ENCODE measurements at regions not wholly inside any gene's neighbourhood (a gene's known extent, or its start where the extent isn't known, plus 50 kb on each side); places are given as distances from the start of the nearest gene placed in this dataset.

DNA sequence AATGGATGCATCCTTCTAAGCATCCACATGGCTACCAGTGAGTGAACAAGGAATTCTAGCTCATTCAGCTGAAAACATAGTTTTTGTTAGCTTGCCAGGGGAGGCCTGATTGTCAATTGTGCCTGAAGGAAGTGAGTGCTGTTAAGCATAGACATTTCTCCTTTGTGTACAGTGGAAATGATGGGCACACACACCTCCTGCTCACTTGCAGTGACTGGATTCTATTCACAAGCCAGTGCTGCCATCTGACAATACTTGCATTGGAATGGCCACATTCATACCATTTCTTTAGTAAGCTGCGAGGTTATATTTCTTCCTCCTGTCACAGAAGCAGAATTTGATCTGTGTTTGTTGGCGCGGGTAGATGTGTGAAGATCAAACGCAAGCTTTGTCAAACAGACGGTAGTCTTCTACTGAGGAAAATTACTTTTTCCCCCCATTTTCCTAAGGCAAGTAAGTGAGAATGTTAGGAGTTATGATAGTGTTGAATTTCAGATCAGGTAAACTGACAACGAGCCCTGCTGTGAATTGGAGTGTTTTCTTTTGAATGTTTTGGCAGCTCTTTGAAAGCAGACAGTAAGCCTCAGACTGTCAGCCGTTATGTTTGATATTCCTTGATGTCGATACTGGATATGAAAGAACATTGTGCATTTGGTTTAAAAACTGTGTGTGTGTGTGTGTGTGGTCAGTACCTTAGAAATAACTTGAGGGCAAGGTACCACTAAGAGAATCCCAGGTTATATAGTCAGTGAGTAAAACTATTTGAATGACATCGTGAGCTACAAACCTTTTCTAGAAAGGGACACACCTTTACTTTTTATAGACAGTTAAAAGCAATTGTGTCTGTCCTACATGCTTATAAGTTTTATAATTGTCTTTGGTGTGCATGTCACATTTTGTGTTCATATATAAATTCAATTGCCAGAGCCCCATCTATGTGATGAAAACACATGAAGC is 84.2 kb upstream of the BMP2 start:
- Histone ChIP-seq H3K4me3 (no peak overlapping the region), H3K4me1 (no peaks in the 10 kb centered on the region), H3K27me3 (no peaks in the 10 kb centered on the region), H3K27ac (no peak overlapping the region), H3K36me3 (no peaks in the 10 kb centered on the region), H3K9me3 (no peaks in the 10 kb centered on the region)
- intact Hi-C loops (cut with DNase I): no loop called here
- TF ChIP-seq, protein P1, sequence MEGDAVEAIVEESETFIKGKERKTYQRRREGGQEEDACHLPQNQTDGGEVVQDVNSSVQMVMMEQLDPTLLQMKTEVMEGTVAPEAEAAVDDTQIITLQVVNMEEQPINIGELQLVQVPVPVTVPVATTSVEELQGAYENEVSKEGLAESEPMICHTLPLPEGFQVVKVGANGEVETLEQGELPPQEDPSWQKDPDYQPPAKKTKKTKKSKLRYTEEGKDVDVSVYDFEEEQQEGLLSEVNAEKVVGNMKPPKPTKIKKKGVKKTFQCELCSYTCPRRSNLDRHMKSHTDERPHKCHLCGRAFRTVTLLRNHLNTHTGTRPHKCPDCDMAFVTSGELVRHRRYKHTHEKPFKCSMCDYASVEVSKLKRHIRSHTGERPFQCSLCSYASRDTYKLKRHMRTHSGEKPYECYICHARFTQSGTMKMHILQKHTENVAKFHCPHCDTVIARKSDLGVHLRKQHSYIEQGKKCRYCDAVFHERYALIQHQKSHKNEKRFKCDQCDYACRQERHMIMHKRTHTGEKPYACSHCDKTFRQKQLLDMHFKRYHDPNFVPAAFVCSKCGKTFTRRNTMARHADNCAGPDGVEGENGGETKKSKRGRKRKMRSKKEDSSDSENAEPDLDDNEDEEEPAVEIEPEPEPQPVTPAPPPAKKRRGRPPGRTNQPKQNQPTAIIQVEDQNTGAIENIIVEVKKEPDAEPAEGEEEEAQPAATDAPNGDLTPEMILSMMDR (IDR thresholded peaks at IDR 0.05): no peak
- no peak for DNase-seq (ENCODE audit: low spot score in 2 of 2)

DNA sequence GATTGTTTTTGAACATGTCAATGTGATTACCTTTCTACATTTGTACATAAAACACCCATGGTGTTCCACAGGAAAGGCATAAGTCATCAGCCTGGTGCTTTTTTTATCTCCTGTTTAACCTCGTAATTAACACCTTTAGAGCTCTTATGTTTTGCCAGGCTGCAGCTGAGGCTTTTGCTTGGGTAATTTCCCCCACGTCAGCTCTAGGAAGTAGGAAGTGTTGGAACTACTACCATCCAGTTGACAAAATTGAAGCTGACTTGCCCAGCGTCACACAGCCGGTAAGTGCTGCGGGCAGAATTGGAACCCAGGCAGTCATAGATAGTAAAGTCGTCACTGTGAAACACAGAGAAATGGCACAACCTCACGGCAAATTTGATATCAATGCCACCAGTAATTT is 86.6 kb upstream of the BMP2 start:
- intact Hi-C loops (cut with DNase I): no loop called here
- TF ChIP-seq, protein P1 (IDR thresholded peaks at IDR 0.05): no peak

DNA sequence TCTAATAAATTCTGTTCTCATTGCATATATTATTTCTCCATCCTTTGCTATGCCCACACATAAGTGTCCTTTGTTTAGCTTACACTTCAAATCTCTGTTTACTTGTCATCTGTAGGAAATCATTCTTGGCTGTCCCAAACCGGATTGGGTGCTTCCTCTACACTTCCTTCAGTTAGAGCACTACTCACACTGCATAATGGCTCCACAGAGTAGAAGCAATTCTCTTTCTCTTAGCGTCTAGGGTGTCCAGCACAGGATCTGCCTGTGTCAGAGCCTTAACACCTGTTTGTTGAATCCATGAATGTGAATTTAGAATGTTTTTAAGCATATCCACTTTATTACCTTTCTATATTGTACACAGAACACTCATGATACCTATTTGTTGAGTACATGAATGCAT is 87.0 kb upstream of the BMP2 start:
- Histone ChIP-seq H3K36me3 (no peaks in the 10 kb centered on the region), H3K27me3 (no peaks in the 10 kb centered on the region), H3K4me3 (no peak overlapping the region), H3K9me3 (no peaks in the 10 kb centered on the region), H3K27ac (no peak overlapping the region), H3K4me1 (no peaks in the 10 kb centered on the region)
- TF ChIP-seq, protein P1 (IDR thresholded peaks at IDR 0.05): no peak
- no peak for DNase-seq (ENCODE audit: low spot score in 2 of 2)
- intact Hi-C loops (cut with DNase I): no loop called here

More for the DNA sequence above, 86.6 kb upstream of the BMP2 start:
- Histone ChIP-seq H3K9me3 (no peaks in the 10 kb centered on the region), H3K27me3 (no peaks in the 10 kb centered on the region), H3K27ac (no peak overlapping the region), H3K4me1 (no peaks in the 10 kb centered on the region), H3K36me3 (no peaks in the 10 kb centered on the region), H3K4me3 (no peak overlapping the region)
- no peak for DNase-seq (ENCODE audit: low spot score in 2 of 2)

DNA sequence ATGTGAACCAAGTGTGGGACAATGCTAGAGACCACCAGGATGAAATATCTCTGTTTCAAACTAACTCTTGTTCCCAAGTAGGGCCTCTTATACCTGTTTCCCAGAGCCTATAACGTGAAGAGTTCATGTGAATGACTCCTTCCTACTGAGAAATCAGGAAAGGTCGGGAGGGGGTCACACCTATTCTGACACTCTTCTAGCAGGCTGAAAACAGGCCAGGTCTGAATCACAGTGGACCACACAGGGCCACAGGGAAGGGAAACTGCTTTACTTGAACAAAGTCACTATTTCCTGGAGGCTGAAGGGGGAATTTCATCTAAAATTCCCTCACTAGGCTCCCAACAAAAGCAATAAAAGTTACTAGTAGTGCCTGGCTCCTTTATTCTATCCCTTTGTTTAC is 88.4 kb upstream of the BMP2 start:
- DNase-seq (ENCODE audit: low spot score in 2 of 2): no peak
- no peak overlapping the region for H3K27ac ChIP-seq
- TF ChIP-seq, protein P1 (IDR thresholded peaks at IDR 0.05): no peak
- H3K4me3 ChIP-seq: no peak overlapping the region
- H3K27me3 ChIP-seq: no peaks in the 10 kb centered on the region
- H3K9me3 ChIP-seq: no peaks in the 10 kb centered on the region
- no peaks in the 10 kb centered on the region for H3K4me1 ChIP-seq
- no peaks in the 10 kb centered on the region for H3K36me3 ChIP-seq
- intact Hi-C loops (cut with DNase I): no loop called here

DNA sequence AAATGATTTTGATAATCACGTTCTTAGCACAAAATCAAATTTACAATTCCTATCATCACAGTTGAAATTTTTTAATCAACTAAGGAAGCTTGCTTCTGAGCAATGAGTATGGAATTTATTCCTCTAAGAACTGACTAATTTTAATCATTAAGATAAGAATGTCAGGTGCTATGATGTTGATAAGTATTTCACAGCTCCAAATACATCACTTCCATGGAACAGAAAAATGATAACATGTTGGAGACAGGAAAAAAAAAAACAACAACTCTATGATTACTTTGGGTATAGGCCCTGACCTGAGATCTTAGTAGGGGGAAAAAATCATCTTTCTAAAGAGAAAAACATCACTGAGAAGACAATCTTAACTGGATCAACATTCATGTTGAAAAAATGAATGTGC is 89.4 kb upstream of the BMP2 start:
- TF ChIP-seq, protein P1 (IDR thresholded peaks at IDR 0.05): no peak
- no peaks in the 10 kb centered on the region for H3K27me3 ChIP-seq

More for the DNA sequence above, 89.4 kb upstream of the BMP2 start:
- Histone ChIP-seq H3K36me3 (no peaks in the 10 kb centered on the region), H3K9me3 (no peaks in the 10 kb centered on the region), H3K4me3 (no peak overlapping the region), H3K4me1 (no peaks in the 10 kb centered on the region), H3K27ac (no peak overlapping the region)
- intact Hi-C loops (cut with DNase I): no loop called here
- no peak for DNase-seq (ENCODE audit: low spot score in 2 of 2)
